OCI-LY3 (cell line): ENCODE measurements at regions not wholly inside any gene's neighbourhood (a gene's known extent, or its start where the extent isn't known, plus 50 kb on each side); places are given as distances from the start of the nearest gene placed in this dataset.

Experiments
- EZH2phosphoT487 ChIP-seq: fragments of 200-600 bp; shearing (Covaris generic); IDR thresholded peaks from 2 replicates; pipeline ENCODE4 v1.6.1; 2018; ENCODE audit warnings: antibody characterized with exemption, mixed run types, low read depth
- TF ChIP-seq, protein P1 (sequence below): fragments of 200-600, 300-600 bp; sonication (generic); IDR thresholded peaks from 2 replicates; pipeline ENCODE4 v1.5.1; 2014; ENCODE audit warnings: antibody characterized with exemption, low read length, low read depth

DNA sequence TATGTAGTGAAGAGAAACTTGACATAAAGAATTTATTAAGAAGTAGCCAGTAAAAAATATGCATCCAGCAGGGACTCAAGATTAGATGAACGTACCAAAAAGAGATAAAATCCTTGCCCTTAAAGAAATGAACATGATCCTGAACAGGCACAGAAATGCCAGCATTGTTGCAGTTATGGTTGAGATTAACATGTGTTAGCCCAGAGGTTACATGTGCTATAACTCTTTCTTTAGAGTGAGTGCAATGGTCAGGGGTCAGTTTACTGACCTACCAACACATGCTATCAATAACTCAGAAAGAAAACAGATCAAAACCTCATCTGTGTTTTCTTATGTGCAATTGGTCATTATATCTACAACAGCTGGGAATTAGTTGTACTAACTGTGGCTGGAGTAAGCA lies 166.1 kb upstream of the NDST3 start:
- TF ChIP-seq, protein P1, sequence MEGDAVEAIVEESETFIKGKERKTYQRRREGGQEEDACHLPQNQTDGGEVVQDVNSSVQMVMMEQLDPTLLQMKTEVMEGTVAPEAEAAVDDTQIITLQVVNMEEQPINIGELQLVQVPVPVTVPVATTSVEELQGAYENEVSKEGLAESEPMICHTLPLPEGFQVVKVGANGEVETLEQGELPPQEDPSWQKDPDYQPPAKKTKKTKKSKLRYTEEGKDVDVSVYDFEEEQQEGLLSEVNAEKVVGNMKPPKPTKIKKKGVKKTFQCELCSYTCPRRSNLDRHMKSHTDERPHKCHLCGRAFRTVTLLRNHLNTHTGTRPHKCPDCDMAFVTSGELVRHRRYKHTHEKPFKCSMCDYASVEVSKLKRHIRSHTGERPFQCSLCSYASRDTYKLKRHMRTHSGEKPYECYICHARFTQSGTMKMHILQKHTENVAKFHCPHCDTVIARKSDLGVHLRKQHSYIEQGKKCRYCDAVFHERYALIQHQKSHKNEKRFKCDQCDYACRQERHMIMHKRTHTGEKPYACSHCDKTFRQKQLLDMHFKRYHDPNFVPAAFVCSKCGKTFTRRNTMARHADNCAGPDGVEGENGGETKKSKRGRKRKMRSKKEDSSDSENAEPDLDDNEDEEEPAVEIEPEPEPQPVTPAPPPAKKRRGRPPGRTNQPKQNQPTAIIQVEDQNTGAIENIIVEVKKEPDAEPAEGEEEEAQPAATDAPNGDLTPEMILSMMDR: no peak
- TF ChIP-seq EZH2phosphoT487: no peak
